Endothelial cell (in vitro differentiated cells): ENCODE measurements at regions not wholly inside any gene's neighbourhood (a gene's known extent, or its start where the extent isn't known, plus 50 kb on each side); places are given as distances from the start of the nearest gene placed in this dataset.

Experiments
- DNase-seq: peaks from one replicate; pipeline ENCODE4 v3.0.0; 2021; ENCODE audit warnings: low spot score
- H3K27ac Mint-ChIP-seq: one replicate; pipeline ENCODE4 v1.8.0; 2021; ENCODE audit warnings: mixed read lengths, inconsistent platforms; ENCODE audit not compliant: unreplicated experiment
- H3K27me3 Mint-ChIP-seq: one replicate; pipeline ENCODE4 v1.8.0; 2021; ENCODE audit warnings: mild to moderate bottlenecking, moderate library complexity, mixed read lengths, inconsistent platforms; ENCODE audit not compliant: unreplicated experiment
- H3K36me3 Mint-ChIP-seq: one replicate; pipeline ENCODE4 v1.8.0; 2021; ENCODE audit warnings: mild to moderate bottlenecking, low read depth, mixed read lengths, inconsistent platforms; ENCODE audit not compliant: unreplicated experiment
- H3K4me1 Mint-ChIP-seq: one replicate; pipeline ENCODE4 v1.8.0; 2021; ENCODE audit warnings: mild to moderate bottlenecking, mixed read lengths, inconsistent platforms; ENCODE audit not compliant: unreplicated experiment
- H3K4me3 Mint-ChIP-seq: one replicate; pipeline ENCODE4 v1.8.0; 2021; ENCODE audit warnings: mild to moderate bottlenecking, mixed read lengths, inconsistent platforms; ENCODE audit not compliant: unreplicated experiment
- H3K9me3 Mint-ChIP-seq: one replicate; pipeline ENCODE4 v1.8.0; 2021; ENCODE audit warnings: mixed read lengths, inconsistent platforms; ENCODE audit not compliant: unreplicated experiment
- TF ChIP-seq, protein P1 (sequence below): fragments of 200-600 bp; sonication (generic); IDR thresholded peaks from one replicate; pipeline ENCODE4 v1.5.0; 2021; ENCODE audit warnings: antibody characterized with exemption; ENCODE audit not compliant: unreplicated experiment

- Mint-ChIP-seq H3K27me3 (peaks cover 4% of the 10 kb centered on the region), H3K36me3 (peaks cover 3% of the 10 kb centered on the region), H3K4me1 (no peaks in the 10 kb centered on the region), H3K4me3 (no peak overlapping the region), H3K27ac (no peak overlapping the region), H3K9me3 (peaks cover 47% of the 10 kb centered on the region)
- no peak for DNase-seq
- TF ChIP-seq, protein P1, sequence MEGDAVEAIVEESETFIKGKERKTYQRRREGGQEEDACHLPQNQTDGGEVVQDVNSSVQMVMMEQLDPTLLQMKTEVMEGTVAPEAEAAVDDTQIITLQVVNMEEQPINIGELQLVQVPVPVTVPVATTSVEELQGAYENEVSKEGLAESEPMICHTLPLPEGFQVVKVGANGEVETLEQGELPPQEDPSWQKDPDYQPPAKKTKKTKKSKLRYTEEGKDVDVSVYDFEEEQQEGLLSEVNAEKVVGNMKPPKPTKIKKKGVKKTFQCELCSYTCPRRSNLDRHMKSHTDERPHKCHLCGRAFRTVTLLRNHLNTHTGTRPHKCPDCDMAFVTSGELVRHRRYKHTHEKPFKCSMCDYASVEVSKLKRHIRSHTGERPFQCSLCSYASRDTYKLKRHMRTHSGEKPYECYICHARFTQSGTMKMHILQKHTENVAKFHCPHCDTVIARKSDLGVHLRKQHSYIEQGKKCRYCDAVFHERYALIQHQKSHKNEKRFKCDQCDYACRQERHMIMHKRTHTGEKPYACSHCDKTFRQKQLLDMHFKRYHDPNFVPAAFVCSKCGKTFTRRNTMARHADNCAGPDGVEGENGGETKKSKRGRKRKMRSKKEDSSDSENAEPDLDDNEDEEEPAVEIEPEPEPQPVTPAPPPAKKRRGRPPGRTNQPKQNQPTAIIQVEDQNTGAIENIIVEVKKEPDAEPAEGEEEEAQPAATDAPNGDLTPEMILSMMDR: no peak
Measured at GRCh38 chr10:130727766-130728490, 583.6 kb downstream of the TCERG1L start.

DNA sequence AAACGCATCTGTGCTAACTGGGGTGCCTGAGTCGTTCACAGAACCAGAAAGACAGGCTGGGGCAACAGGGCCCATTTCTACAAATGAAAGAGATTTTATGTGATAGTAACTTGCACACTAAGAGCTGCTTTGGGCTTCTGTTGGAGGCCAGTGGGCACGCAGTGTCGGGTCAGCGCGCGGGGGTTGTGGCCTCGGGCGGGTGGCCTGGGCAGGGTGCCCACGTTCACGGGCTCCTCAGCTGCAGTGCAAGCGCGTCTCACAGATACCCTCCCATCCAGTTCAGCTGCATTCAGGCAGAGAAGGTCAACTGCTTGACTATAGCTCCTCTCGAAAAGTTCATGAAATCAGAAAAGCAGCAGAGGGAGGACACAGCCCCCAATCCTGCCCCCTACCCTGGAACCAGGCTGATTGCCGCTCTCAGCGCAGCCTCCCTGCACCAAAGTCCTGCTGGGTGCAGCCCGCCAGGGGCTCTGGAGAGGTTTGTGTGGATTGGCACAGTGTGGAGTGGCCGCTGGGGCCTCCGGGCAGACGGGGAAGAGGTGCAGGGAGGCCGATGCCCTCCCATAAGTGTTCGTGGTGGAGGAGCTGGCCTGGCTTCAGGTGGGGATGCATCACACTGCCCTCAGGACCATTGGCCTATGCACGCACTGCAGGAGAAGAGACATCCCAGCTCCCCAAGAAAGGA lies 582.8 kb downstream of the TCERG1L start:
- Mint-ChIP-seq H3K27ac (no peak overlapping the region), H3K4me3 (no peak overlapping the region), H3K36me3 (peaks cover 3% of the 10 kb centered on the region), H3K9me3 (peaks cover 46% of the 10 kb centered on the region), H3K4me1 (no peaks in the 10 kb centered on the region), H3K27me3 (peaks cover 4% of the 10 kb centered on the region)
- TF ChIP-seq, protein P1: no peak
- no peak for DNase-seq

GRCh38 chr10:130729876-130730275 lies 581.6 kb downstream of the TCERG1L start:
- DNase-seq: no peak
- TF ChIP-seq, protein P1: no peak
- peaks cover 50% of the 10 kb centered on the region for H3K9me3 Mint-ChIP-seq
- peaks cover 11% of the 10 kb centered on the region for H3K36me3 Mint-ChIP-seq
- H3K27me3 Mint-ChIP-seq: peaks cover 8% of the 10 kb centered on the region
- no peak overlapping the region for H3K4me3 Mint-ChIP-seq
- no peak overlapping the region for H3K27ac Mint-ChIP-seq
- no peaks in the 10 kb centered on the region for H3K4me1 Mint-ChIP-seq

GRCh38 chr10:130737186-130737585 lies 574.3 kb downstream of the TCERG1L start:
- Mint-ChIP-seq H3K4me1 (no peaks in the 10 kb centered on the region), H3K27ac (no peak overlapping the region), H3K9me3 (peaks cover 70% of the 10 kb centered on the region), H3K4me3 (no peak overlapping the region), H3K27me3 (peaks cover 36% of the 10 kb centered on the region), H3K36me3 (peaks cover 38% of the 10 kb centered on the region)
- no peak for DNase-seq
- TF ChIP-seq, protein P1: no peak

- Mint-ChIP-seq H3K36me3 (peaks cover 38% of the 10 kb centered on the region), H3K4me3 (no peak overlapping the region), H3K27ac (no peak overlapping the region), H3K9me3 (peaks cover 69% of the 10 kb centered on the region), H3K4me1 (no peaks in the 10 kb centered on the region), H3K27me3 (peaks cover 36% of the 10 kb centered on the region)
- no peak for DNase-seq
- TF ChIP-seq, protein P1: no peak
Measured at GRCh38 chr10:130737621-130738020, 573.9 kb downstream of the TCERG1L start.
